NT2/D1 (cell line): ENCODE measurements at regions not wholly inside any gene's neighbourhood (a gene's known extent, or its start where the extent isn't known, plus 50 kb on each side); places are given as distances from the start of the nearest gene placed in this dataset.

Source experiments
- SUZ12 ChIP-seq: IDR thresholded peaks from 2 replicates; pipeline ENCODE4 v1.6.1; 2011; ENCODE audit not compliant: insufficient read length, insufficient read depth; ENCODE audit errors: extremely low read depth
- YY1 ChIP-seq: IDR thresholded peaks from 2 replicates; pipeline ENCODE4 v1.6.1; 2011; ENCODE audit not compliant: insufficient read length, insufficient read depth
- ZNF274 ChIP-seq: IDR thresholded peaks from 2 replicates; pipeline ENCODE4 v1.6.1; 2011; ENCODE audit warnings: mild to moderate bottlenecking, low read depth, low read length

DNA sequence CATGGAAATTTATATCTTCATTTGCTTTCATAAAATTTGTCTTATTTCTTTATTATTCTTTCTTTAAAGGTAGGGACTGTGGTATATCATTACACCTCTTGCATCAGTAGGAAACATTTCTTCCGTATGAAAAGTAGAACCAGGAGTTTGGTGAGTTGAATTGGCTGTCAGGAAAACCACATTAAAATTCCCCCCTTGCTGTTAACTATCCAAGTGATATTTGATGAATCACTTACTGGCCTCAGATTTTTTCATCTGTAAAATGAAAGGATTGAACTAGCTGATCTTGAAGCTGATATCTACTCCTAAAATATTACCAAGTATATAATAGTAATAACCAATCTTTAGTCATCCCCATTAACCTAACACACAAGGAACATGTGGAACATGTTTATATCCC, 460.9 kb downstream of the GJA1 start:
- TF ChIP-seq SUZ12 (no peak), YY1 (no peak), ZNF274 (no peak)
